ENCODE measurements at regions not wholly inside any gene's neighbourhood (a gene's known extent, or its start where the extent isn't known, plus 50 kb on each side); places are given as distances from the start of the nearest gene placed in this dataset.
"Not testable (repeated sequence)": the region's sequence is repeated elsewhere in the genome, so short reads cannot be mapped to it uniquely, and the experiment has no call there.

DNA sequence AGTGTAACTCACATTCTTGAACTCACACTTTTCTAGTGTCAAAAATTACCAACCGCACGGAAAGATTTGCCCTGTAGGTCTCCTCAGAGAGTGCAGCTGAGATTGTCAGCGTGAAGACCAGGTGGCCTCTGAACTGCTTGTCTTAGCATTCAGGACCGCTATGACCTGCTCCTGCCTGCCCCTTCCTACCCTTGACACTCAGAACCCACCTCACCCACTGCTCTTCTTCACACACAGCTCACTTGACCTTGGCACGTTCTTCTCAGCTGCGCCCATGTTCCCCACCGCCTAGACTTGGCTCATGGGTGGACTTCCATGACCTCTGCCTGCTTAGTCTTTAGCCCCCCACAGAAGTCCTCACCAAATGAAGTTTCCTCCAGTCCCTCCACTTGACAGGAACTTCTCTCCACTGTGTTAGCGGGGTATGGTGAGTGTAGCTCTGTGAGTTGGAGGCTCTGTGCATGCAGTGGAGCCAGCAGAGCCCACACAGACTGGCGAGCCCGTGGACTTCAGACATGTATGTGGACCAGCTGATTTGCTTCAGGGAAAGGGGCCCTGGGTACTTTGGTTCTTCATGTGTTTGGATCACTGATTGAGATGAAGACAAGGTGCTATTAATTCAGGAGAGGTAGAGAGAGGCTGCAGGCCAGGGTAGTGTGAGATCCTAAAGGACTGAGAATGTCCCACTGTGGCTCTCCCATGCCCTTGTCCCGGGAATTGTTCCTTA lies 221.3 kb downstream of the OPA1 start:
- Histone ChIP-seq H3K36me3 (ENCODE audit: control insufficient read depth in 5 of 5, insufficient read depth in 5 of 5, low read length in 5 of 5) (no peaks in the 10 kb centered on the region), H3K27me3 (ENCODE audit: control insufficient read depth in 5 of 5, insufficient read depth in 4 of 5, low read length in 5 of 5) (peaks cover 0 to 7% (median 0%) of the 10 kb centered on the region in 5 donors), H3K27ac (ENCODE audit: low read depth, low read length) (no peak overlapping the region), H3K9me3 (ENCODE audit: control insufficient read depth in 5 of 5, low read length in 5 of 5) (no peaks in the 10 kb centered on the region), H3K4me1 (ENCODE audit: control insufficient read depth in 5 of 5, insufficient read depth in 5 of 5, low read length in 5 of 5) (peaks cover 6 to 11% (median 9%) of the 10 kb centered on the region in 5 donors), H3K4me3 (ENCODE audit: low read depth in 1 of 5, low read length in 5 of 5) (no peak overlapping the region), H3K9ac (ENCODE audit: low read length in 5 of 5) (no peak overlapping the region)

DNA sequence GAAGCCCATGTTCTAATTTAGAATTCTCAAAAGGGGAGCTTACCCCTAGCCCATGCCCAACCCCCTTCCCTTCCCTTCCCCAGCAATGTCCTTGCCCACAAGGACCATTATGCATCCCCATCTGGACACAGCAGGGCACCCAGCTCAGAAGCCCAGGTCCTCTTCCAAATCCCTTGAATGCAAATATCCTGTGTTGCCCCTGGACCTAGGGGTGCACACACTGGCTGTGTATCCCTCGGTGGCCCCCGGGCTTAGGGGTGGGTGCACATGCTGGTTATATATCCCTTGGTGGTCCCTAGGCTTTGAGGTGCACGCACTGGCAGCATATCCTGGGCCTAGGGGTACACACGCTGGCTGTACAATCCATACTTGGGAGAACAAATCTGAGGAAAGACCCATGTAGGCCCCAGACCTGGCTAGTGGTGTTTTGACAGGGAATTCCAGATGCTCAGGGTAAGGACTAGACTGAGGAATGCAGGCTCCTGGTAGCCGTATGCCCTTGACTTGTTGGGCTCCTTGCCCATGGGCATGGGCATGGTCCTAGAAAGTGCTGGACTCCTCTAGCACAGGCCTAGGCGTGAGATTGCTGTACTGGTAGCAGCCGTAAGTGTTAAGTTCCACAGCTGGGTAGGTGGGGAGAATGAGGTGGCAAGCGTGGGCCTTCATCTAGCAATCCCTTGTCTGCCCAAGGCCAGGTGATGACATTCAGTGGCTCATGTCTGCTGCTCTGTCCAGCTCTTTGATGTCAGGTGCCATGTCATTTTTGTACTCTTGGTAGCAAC lies 222.4 kb downstream of the OPA1 start:
- Histone ChIP-seq H3K4me3 (ENCODE audit: low read depth in 1 of 5, low read length in 5 of 5) (no peak overlapping the region), H3K9me3 (ENCODE audit: control insufficient read depth in 5 of 5, low read length in 5 of 5) (no peaks in the 10 kb centered on the region), H3K36me3 (ENCODE audit: control insufficient read depth in 5 of 5, insufficient read depth in 5 of 5, low read length in 5 of 5) (no peaks in the 10 kb centered on the region), H3K27ac (ENCODE audit: low read depth, low read length) (no peak overlapping the region), H3K9ac (ENCODE audit: low read length in 5 of 5) (no peak overlapping the region), H3K27me3 (ENCODE audit: control insufficient read depth in 5 of 5, insufficient read depth in 4 of 5, low read length in 5 of 5) (peaks cover 0 to 7% (median 0%) of the 10 kb centered on the region in 5 donors), H3K4me1 (ENCODE audit: control insufficient read depth in 5 of 5, insufficient read depth in 5 of 5, low read length in 5 of 5) (peaks cover 6 to 11% (median 9%) of the 10 kb centered on the region in 5 donors)

DNA sequence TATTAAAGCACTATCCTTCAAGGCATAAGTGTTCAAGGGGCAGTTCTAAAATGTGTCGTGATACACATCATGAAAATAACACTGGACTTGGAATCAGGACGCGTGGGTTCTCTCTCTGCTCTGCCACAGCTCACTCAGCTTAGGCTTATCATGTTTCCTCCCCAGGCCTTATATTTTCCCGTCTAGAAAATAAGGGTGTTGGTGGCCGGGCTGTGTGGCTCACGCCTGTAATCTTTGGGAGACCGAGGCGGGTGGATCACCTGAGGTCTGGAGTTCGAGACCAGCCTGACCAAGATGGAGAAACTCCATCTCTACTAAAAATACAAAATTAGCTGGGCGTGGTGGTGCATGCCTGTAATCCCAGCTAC lies 223.0 kb downstream of the OPA1 start:
- H3K27me3 ChIP-seq (ENCODE audit: control insufficient read depth in 5 of 5, insufficient read depth in 4 of 5, low read length in 5 of 5), result peaks cover 0 to 7% (median 0%) of the 10 kb centered on the region in 5 donors
- no peak overlapping the region for H3K27ac ChIP-seq (ENCODE audit: low read depth, low read length)
- H3K9ac ChIP-seq (ENCODE audit: low read length in 5 of 5), result no peak overlapping the region
- H3K4me1 ChIP-seq (ENCODE audit: control insufficient read depth in 5 of 5, insufficient read depth in 5 of 5, low read length in 5 of 5), result peaks cover 6 to 11% (median 9%) of the 10 kb centered on the region in 5 donors
- H3K4me3 ChIP-seq (ENCODE audit: low read depth in 1 of 5, low read length in 5 of 5), result no peak overlapping the region
- H3K36me3 ChIP-seq (ENCODE audit: control insufficient read depth in 5 of 5, insufficient read depth in 5 of 5, low read length in 5 of 5), result no peaks in the 10 kb centered on the region
- H3K9me3 ChIP-seq (ENCODE audit: control insufficient read depth in 5 of 5, low read length in 5 of 5), result no peaks in the 10 kb centered on the region

DNA sequence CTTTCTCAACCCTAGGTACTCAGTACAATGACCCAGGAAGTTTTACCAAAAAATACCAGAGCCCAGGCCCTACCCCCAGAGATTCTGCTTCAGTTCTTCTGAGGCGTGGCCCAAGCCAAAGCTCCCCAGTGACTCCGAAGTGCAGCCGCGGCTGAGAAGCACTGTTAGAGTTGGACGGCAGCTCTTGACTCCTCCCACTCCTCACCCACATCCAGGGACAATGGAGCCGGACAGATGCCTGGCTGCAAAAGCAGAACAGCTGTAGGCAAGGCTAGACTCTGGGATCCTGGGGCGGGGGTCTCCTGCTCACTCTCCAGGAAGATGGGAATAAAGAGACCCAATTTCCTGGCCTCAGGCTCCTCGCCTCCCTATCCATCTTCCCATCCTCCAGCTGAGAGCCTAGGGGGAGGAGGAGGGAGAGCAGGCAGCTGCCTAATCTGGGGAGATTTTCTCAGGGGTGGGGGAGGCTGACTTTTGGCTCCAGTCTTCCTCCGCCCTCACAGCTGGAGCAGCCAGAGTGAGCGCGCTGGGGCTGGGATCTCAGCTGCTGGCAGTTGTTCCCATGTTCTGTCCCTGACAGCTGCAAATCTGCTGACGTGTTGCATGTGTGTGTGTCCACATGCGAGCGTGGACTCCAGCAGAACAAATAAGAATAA lies 223.8 kb downstream of the OPA1 start:
- H3K27me3 ChIP-seq (ENCODE audit: control insufficient read depth in 5 of 5, insufficient read depth in 4 of 5, low read length in 5 of 5), result peaks cover 0 to 7% (median 0%) of the 10 kb centered on the region in 5 donors

DNA sequence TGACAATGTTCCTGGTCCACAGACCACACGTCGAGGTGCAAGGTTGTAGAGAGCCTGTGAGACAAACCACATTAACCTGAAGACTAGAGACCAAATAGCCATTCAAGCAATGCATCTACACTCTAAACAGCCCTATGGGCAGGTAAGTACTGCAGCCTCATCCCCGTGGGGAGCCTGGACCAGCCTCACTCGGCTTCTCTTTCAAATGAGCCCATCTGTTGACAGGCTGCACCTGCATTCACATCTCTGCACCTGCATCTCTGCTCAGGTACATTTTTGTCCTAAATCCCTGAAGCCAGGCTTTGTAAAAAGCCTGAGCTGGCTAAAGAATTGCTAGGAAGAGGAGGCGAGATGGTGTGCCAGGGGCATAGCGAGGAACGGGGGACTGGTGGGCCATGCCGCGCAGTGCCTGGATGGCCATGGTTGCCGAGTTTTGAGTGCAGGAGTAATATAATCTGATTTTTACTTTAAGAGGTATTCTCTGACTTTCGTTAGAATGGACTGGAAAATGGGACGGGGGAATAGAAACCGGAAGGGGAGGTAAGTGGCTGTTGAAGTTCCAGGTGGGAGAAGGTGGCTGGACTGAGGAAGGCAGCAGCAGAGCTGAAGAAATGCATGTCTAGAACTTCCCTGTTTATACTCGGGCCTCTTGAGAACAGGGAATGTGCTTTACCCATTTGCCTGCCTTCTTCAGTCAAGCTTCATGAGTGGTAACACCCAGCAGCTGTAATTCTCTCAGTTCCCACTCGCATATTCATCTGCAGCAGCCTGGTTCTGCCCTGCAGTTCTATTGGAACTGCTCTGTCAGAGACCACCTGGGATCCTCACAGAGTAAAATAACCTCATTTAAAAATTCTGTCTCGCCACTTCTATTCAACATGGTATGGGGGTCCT lies 226.4 kb downstream of the OPA1 start:
- H3K9me3 ChIP-seq (ENCODE audit: control insufficient read depth in 5 of 5, low read length in 5 of 5), result no peaks in the 10 kb centered on the region
- no peak overlapping the region for H3K27ac ChIP-seq (ENCODE audit: low read depth, low read length)
- H3K9ac ChIP-seq (ENCODE audit: low read length in 5 of 5), result no peak overlapping the region
- peaks cover 0 to 7% (median 0%) of the 10 kb centered on the region in 5 donors for H3K27me3 ChIP-seq (ENCODE audit: control insufficient read depth in 5 of 5, insufficient read depth in 4 of 5, low read length in 5 of 5)
- H3K36me3 ChIP-seq (ENCODE audit: control insufficient read depth in 5 of 5, insufficient read depth in 5 of 5, low read length in 5 of 5), result no peaks in the 10 kb centered on the region
- peaks cover 6 to 11% (median 9%) of the 10 kb centered on the region in 5 donors for H3K4me1 ChIP-seq (ENCODE audit: control insufficient read depth in 5 of 5, insufficient read depth in 5 of 5, low read length in 5 of 5)
- H3K4me3 ChIP-seq (ENCODE audit: low read depth in 1 of 5, low read length in 5 of 5), result no peak overlapping the region

More for the DNA sequence above, 223.8 kb downstream of the OPA1 start:
- no peaks in the 10 kb centered on the region for H3K36me3 ChIP-seq (ENCODE audit: control insufficient read depth in 5 of 5, insufficient read depth in 5 of 5, low read length in 5 of 5)
- H3K4me1 ChIP-seq (ENCODE audit: control insufficient read depth in 5 of 5, insufficient read depth in 5 of 5, low read length in 5 of 5), result peaks cover 6 to 11% (median 9%) of the 10 kb centered on the region in 5 donors
- no peak overlapping the region for H3K27ac ChIP-seq (ENCODE audit: low read depth, low read length)
- H3K4me3 ChIP-seq (ENCODE audit: low read depth in 1 of 5, low read length in 5 of 5), result peak overlapping the region in 4 of 5 donors; percentile 24 to 36 (median 30)
- H3K9ac ChIP-seq (ENCODE audit: low read length in 5 of 5), result no peak overlapping the region
- no peaks in the 10 kb centered on the region for H3K9me3 ChIP-seq (ENCODE audit: control insufficient read depth in 5 of 5, low read length in 5 of 5)

DNA sequence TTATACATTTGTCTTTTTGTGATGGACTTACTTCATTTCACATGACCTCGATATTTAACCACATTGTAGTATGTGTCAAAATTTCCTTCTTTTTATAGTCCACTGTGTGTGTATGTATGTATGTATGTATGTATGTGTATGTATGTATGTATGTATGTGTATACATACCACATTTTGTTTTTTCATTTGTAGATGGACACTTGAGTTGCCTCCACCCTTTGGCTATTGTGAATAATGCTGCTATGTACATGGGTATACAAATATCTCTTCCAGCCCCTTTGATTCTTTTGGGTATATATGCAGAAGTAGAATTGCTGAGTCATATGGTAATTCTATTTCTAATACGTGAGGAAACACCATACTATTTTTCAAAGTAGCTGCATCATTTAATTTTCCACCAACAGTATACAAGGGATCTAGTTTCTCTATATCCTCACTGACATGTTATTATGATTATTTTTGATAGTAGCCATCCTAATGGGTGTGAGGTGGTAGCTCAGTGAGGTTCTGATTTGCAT lies 228.2 kb downstream of the OPA1 start:
- H3K4me1 ChIP-seq (ENCODE audit: control insufficient read depth in 5 of 5, insufficient read depth in 5 of 5, low read length in 5 of 5), result peaks cover 6 to 17% (median 15%) of the 10 kb centered on the region in 5 donors
- no peak overlapping the region for H3K4me3 ChIP-seq (ENCODE audit: low read depth in 1 of 5, low read length in 5 of 5)
- no peak overlapping the region for H3K27ac ChIP-seq (ENCODE audit: low read depth, low read length)
- no peak overlapping the region for H3K9ac ChIP-seq (ENCODE audit: low read length in 5 of 5)
- H3K9me3 ChIP-seq (ENCODE audit: control insufficient read depth in 5 of 5, low read length in 5 of 5), result no peaks in the 10 kb centered on the region
- peaks cover 0 to 7% (median 0%) of the 10 kb centered on the region in 5 donors for H3K27me3 ChIP-seq (ENCODE audit: control insufficient read depth in 5 of 5, insufficient read depth in 4 of 5, low read length in 5 of 5)
- H3K36me3 ChIP-seq (ENCODE audit: control insufficient read depth in 5 of 5, insufficient read depth in 5 of 5, low read length in 5 of 5), result no peaks in the 10 kb centered on the region

DNA sequence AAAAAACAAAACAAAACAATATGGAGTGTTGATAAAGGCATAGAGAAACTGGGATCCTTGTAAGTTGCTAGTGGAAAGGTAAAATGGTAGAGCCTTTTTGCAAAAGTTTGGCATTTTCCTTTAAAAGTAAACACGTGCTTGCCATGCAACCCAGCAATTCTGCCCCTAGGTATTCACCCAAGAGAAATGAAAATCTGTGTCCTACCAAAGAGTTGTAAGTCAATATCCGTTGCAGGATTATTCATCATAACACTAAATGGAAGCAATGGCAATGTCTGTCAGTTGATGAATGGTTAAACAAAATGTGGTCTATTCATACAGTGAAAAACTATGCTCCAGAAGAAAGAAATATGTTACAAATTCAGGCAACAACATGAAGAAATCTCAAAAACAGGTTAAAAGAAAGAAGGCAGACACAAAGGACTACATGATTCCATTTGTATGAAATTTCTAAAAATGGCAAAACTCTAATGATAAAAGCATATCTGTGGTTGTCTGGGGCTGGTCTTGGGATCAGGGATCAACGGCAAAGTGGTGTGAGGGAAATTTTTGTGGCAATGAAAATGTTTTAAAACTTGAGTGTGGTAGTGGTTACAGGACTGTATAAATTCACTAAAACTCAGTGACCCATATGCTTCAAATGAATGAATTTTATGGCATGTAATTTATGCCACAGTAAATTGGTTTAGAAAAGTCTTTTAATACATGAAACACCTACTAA lies 229.6 kb downstream of the OPA1 start:
- no peak overlapping the region for H3K27ac ChIP-seq (ENCODE audit: low read depth, low read length)
- peaks cover 0 to 17% (median 16%) of the 10 kb centered on the region in 5 donors for H3K4me1 ChIP-seq (ENCODE audit: control insufficient read depth in 5 of 5, insufficient read depth in 5 of 5, low read length in 5 of 5)
- no peaks in the 10 kb centered on the region for H3K9me3 ChIP-seq (ENCODE audit: control insufficient read depth in 5 of 5, low read length in 5 of 5)
- H3K27me3 ChIP-seq (ENCODE audit: control insufficient read depth in 5 of 5, insufficient read depth in 4 of 5, low read length in 5 of 5), result peaks cover 0 to 3% (median 0%) of the 10 kb centered on the region in 5 donors
- H3K36me3 ChIP-seq (ENCODE audit: control insufficient read depth in 5 of 5, insufficient read depth in 5 of 5, low read length in 5 of 5), result no peaks in the 10 kb centered on the region
- no peak overlapping the region for H3K9ac ChIP-seq (ENCODE audit: low read length in 5 of 5)
- H3K4me3 ChIP-seq (ENCODE audit: low read depth in 1 of 5, low read length in 5 of 5), result no peak overlapping the region

DNA sequence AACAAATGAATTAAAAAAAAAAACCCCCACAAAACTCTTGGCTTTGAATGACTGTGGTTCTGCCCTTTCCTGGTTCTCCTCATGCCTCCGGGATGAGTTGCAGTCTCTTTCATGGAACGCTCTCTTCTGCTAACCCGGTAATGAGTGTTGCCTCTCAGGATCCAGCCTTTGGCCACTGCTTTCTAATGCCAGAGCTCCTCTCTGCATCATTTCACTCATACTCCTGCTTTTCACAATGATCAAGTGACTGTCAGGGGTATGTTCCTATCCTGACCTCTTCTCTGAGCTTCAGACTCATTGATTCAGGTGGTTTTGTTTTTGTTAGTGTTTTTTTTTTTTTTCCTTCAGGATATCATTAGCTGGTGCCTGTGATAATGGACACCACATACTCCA lies 230.2 kb downstream of the OPA1 start:
- H3K27me3 ChIP-seq (ENCODE audit: control insufficient read depth in 5 of 5, insufficient read depth in 4 of 5, low read length in 5 of 5); H3K27ac ChIP-seq (ENCODE audit: low read depth, low read length); H3K9ac ChIP-seq (ENCODE audit: low read length in 5 of 5); H3K9me3 ChIP-seq (ENCODE audit: control insufficient read depth in 5 of 5, low read length in 5 of 5); H3K36me3 ChIP-seq (ENCODE audit: control insufficient read depth in 5 of 5, insufficient read depth in 5 of 5, low read length in 5 of 5); H3K4me3 ChIP-seq (ENCODE audit: low read depth in 1 of 5, low read length in 5 of 5): not testable (repeated sequence)
- H3K4me1 ChIP-seq (ENCODE audit: control insufficient read depth in 5 of 5, insufficient read depth in 5 of 5, low read length in 5 of 5), result peaks cover 0 to 17% (median 16%) of the 10 kb centered on the region in 5 donors

DNA sequence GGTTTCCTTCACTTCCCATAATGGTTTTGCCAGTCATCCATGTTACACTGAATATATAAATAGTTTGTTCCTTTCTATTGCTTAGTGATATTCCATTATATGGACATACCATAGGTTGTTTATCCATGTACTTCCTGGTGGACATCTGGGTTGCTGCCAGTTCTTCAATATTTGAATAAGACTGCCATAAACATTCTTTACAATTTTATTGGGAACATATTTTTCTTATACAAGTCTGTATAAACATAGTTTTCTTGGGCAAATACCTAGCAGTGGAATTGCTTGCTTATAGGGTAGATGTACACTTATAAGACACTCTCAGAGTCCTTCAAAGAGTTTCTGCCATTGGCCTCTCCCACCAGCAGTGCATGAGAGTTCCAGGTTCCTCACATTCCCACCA lies 231.4 kb downstream of the OPA1 start:
- Histone ChIP-seq H3K36me3 (ENCODE audit: control insufficient read depth in 5 of 5, insufficient read depth in 5 of 5, low read length in 5 of 5) (no peaks in the 10 kb centered on the region), H3K9me3 (ENCODE audit: control insufficient read depth in 5 of 5, low read length in 5 of 5) (no peaks in the 10 kb centered on the region), H3K4me1 (ENCODE audit: control insufficient read depth in 5 of 5, insufficient read depth in 5 of 5, low read length in 5 of 5) (peaks cover 0 to 17% (median 16%) of the 10 kb centered on the region in 5 donors), H3K4me3 (ENCODE audit: low read depth in 1 of 5, low read length in 5 of 5) (no peak overlapping the region), H3K9ac (ENCODE audit: low read length in 5 of 5) (no peak overlapping the region), H3K27me3 (ENCODE audit: control insufficient read depth in 5 of 5, insufficient read depth in 4 of 5, low read length in 5 of 5) (no peaks in the 10 kb centered on the region), H3K27ac (ENCODE audit: low read depth, low read length) (no peak overlapping the region)
